Panc1 (cell line): ENCODE measurements at regions not wholly inside any gene's neighbourhood (a gene's known extent, or its start where the extent isn't known, plus 50 kb on each side); places are given as distances from the start of the nearest gene placed in this dataset.

Source experiments
- ATAC-seq: fragments of 200-7000 bp; cut with Tn5 transposase; 2 replicates; pipeline ENCODE4 v1.9.1; 2020; ENCODE audit warnings: mild to moderate bottlenecking, moderate library complexity
- BruUV-seq: library from RNA; stranded (reverse); fragments of 400-500 nt; replicated peaks from 2 replicates; lab custom pipeline; 2021; lab: Mats Ljungman, UMichigan
- CTCF ChIA-PET: fragments of 300-600 bp; sonication (Branson Sonifier 250); formaldehyde crosslinking; loops from one replicate; lab custom pipeline; 2022; ENCODE audit warnings: antibody characterized with exemption; lab: Charles Lee
- POLR2A ChIA-PET: fragments of 300-600 bp; sonication (Branson Sonifier 250); formaldehyde crosslinking; loops from one replicate; lab custom pipeline; 2022; ENCODE audit warnings: antibody characterized with exemption; lab: Charles Lee
- DNase-seq: peaks from one replicate; pipeline ENCODE4 v3.0.0-alpha.2; 2010; ENCODE audit warnings: low read depth, low spot score
- H3K27ac ChIP-seq: 2 replicates; pipeline ENCODE4 v1.5.1; 2011; ENCODE audit warnings: mild to moderate bottlenecking, low read length, inconsistent platforms
- H3K27me3 ChIP-seq: fragments of 200-500 bp; sonication (Bioruptor generic); 2 replicates; pipeline ENCODE4 v1.6.0; 2014; ENCODE audit warnings: low read length, inconsistent platforms; ENCODE audit not compliant: control insufficient read depth, insufficient read depth
- H3K36me3 ChIP-seq: fragments of 200-500 bp; sonication (Bioruptor generic); 2 replicates; pipeline ENCODE4 v1.5.1; 2014; ENCODE audit warnings: inconsistent platforms, mild to moderate bottlenecking, low read length, moderate library complexity; ENCODE audit not compliant: control insufficient read depth, insufficient read depth
- H3K4me1 ChIP-seq: 2 replicates; pipeline ENCODE4 v1.5.1; 2011; ENCODE audit warnings: inconsistent platforms, mild to moderate bottlenecking, low read length, moderate library complexity; ENCODE audit not compliant: control insufficient read depth, insufficient read depth
- H3K4me3 ChIP-seq, 2 experiments: 2 replicates each; pipeline ENCODE4 v1.5.1; 2011 to 2012; ENCODE audit warnings: low read depth in 2 of 2, low read length in 2 of 2, mild to moderate bottlenecking in 2 of 2, inconsistent platforms in 1 of 2, moderate library complexity in 1 of 2
- H3K9me3 ChIP-seq: fragments of 200-500 bp; sonication (Bioruptor generic); 2 replicates; pipeline ENCODE4 v1.5.1; 2014; ENCODE audit warnings: low read depth, mild to moderate bottlenecking, inconsistent platforms, low read length, moderate library complexity; ENCODE audit not compliant: control insufficient read depth, insufficient read depth
- CTCF ChIP-seq: fragments of 450-650 bp; IDR thresholded peaks from 2 replicates; pipeline ENCODE4 v1.5.1; 2017; ENCODE audit warnings: mild to moderate bottlenecking
- POLR2AphosphoS5 ChIP-seq: IDR thresholded peaks from 2 replicates; pipeline ENCODE4 v1.6.1; 2012; ENCODE audit warnings: mild to moderate bottlenecking, low read depth, low read length, moderate library complexity
- REST ChIP-seq, 2 experiments: IDR thresholded peaks; 2 replicates each; pipeline ENCODE4 v1.6.1; 2011 to 2012; ENCODE audit warnings: low read depth in 2 of 2, control low read depth in 1 of 2, low read length in 1 of 2, mild to moderate bottlenecking in 1 of 2, moderate library complexity in 1 of 2; ENCODE audit not compliant: insufficient read depth in 1 of 2
- SIN3A ChIP-seq: IDR thresholded peaks from 2 replicates; pipeline ENCODE4 v1.6.1; 2012; ENCODE audit warnings: low read depth, mild to moderate bottlenecking, low read length, moderate library complexity, borderline replicate concordance; ENCODE audit not compliant: insufficient read depth
- TCF7L2 ChIP-seq: IDR thresholded peaks from 2 replicates; pipeline ENCODE4 v1.6.1; 2011; ENCODE audit warnings: mild to moderate bottlenecking, low read depth, low read length, inconsistent platforms
- in situ Hi-C: cut with HindIII; loops from 2 replicates; pipeline ENCODE4 v1.10.0; 2016; ENCODE audit warnings: low sequenced_read_pairs, low pct_unique_long_range_greater_than_20kb
- intact Hi-C: fragments of 100-400 bp; cut with micrococcal nuclease; formaldehyde crosslinking; loops from one replicate; pipeline ENCODE4 v1.10.0; 2022; ENCODE audit not compliant: unreplicated experiment

- intact Hi-C loops (no loop called here), in situ Hi-C loops (no loop called here)
- ATAC-seq (no peak), DNase-seq (no peak)
- CTCF ChIA-PET, result no interaction called here
- BruUV-seq, result no TSS peak
- Histone ChIP-seq H3K27ac (no peak overlapping the region), H3K36me3 (no peaks in the 10 kb centered on the region), H3K27me3 (no peaks in the 10 kb centered on the region), H3K9me3 (no peaks in the 10 kb centered on the region), H3K4me1 (no peaks in the 10 kb centered on the region), H3K4me3 (no peak overlapping the region)
- POLR2A ChIA-PET, result no interaction called here
- TF ChIP-seq CTCF (no peak), REST (IDR thresholded peaks at IDR 0.05; ENCODE audit: insufficient read depth in 1 of 2, low read depth in 2 of 2, low read length in 1 of 2) (no peak), SIN3A (no peak), TCF7L2 (no peak), POLR2AphosphoS5 (no peak)
Observed at GRCh38 chr10:10765017-10765416, 252.7 kb upstream of the CELF2 start.

- POLR2A ChIA-PET, result no interaction called here
- Histone ChIP-seq H3K9me3 (no peaks in the 10 kb centered on the region), H3K27me3 (no peaks in the 10 kb centered on the region), H3K4me3 (no peak overlapping the region), H3K36me3 (no peaks in the 10 kb centered on the region), H3K27ac (no peak overlapping the region), H3K4me1 (no peaks in the 10 kb centered on the region)
- intact Hi-C loops (no loop called here), in situ Hi-C loops (no loop called here)
- TF ChIP-seq REST (IDR thresholded peaks at IDR 0.05; ENCODE audit: insufficient read depth in 1 of 2, low read depth in 2 of 2, low read length in 1 of 2) (no peak), SIN3A (no peak), POLR2AphosphoS5 (no peak), TCF7L2 (no peak), CTCF (no peak)
- ATAC-seq, result no peak
- CTCF ChIA-PET, result interaction anchor here (0.6 kb wide), 1 partner anchor 1516 kb away, joined by 3 read pairs; no protein-coding TSS in a partner anchor
- no TSS peak for BruUV-seq
- DNase-seq, result no peak
Observed at GRCh38 chr10:10772411-10772810, 245.3 kb upstream of the CELF2 start.
